ENCODE measurements at regions not wholly inside any gene's neighbourhood (a gene's known extent, or its start where the extent isn't known, plus 50 kb on each side); places are given as distances from the start of the nearest gene placed in this dataset.

DNA sequence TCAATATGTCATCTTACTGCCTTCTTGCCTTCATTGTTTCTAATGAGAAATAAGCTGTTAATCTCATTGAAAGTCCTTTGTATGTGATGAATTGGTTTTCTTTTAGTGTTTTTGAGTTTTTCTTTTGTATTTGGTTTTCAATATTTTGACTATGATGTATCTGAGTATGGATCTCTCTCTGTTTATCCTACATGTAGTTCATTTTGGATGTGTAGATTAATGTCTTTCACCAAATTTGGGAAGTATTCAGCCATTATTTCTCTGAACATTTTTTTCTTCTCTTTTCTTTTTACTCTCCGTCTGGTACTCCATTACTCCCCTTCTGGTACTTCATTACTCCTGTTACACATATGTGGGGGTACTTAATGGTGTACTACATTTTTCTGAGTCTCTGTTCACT lies 103.3 kb upstream of the ADRA1D start (continued):
- TF ChIP-seq, protein P1, sequence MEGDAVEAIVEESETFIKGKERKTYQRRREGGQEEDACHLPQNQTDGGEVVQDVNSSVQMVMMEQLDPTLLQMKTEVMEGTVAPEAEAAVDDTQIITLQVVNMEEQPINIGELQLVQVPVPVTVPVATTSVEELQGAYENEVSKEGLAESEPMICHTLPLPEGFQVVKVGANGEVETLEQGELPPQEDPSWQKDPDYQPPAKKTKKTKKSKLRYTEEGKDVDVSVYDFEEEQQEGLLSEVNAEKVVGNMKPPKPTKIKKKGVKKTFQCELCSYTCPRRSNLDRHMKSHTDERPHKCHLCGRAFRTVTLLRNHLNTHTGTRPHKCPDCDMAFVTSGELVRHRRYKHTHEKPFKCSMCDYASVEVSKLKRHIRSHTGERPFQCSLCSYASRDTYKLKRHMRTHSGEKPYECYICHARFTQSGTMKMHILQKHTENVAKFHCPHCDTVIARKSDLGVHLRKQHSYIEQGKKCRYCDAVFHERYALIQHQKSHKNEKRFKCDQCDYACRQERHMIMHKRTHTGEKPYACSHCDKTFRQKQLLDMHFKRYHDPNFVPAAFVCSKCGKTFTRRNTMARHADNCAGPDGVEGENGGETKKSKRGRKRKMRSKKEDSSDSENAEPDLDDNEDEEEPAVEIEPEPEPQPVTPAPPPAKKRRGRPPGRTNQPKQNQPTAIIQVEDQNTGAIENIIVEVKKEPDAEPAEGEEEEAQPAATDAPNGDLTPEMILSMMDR (IDR thresholded peaks at IDR 0.05) = no peak
- TF ChIP-seq FOXM1 (IDR thresholded peaks at IDR 0.05; ENCODE audit: low read depth) = no peak
- TF ChIP-seq, protein P2, sequence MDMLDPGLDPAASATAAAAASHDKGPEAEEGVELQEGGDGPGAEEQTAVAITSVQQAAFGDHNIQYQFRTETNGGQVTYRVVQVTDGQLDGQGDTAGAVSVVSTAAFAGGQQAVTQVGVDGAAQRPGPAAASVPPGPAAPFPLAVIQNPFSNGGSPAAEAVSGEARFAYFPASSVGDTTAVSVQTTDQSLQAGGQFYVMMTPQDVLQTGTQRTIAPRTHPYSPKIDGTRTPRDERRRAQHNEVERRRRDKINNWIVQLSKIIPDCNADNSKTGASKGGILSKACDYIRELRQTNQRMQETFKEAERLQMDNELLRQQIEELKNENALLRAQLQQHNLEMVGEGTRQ (IDR thresholded peaks at IDR 0.05; ENCODE audit: borderline replicate concordance, low read depth, low read length) = no peak
- TF ChIP-seq TAF1 (IDR thresholded peaks at IDR 0.05; ENCODE audit: borderline replicate concordance, low read depth, low read length) = no peak

DNA sequence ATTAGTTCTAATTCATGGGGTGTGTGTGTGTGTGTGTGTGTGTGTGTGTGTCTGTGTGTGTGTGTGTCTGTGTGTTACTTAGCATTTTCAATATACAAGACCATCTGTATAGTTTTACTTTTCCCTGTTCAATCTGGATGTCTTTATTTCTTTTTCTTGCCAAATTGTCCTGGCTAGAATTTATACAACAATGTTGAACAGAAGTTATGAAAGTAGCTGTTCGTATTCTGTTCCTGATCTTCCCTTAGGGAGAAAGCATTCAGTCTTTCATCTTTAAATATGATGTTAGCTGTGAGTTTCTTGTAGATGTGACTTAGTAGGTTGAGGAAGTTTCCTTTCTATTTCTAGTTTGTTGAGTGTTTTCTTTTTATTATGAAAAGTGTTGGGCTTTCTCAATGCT lies 101.0 kb upstream of the ADRA1D start:
- H4K20me1 ChIP-seq (ENCODE audit: insufficient read depth) = no peaks in the 10 kb centered on the region
- H3K9me2 ChIP-seq = no peaks in the 10 kb centered on the region
- no peaks in the 10 kb centered on the region for H3K79me2 ChIP-seq (ENCODE audit: insufficient read depth)
- H2AFZ ChIP-seq (ENCODE audit: low read depth) = no peak overlapping the region
- no peak overlapping the region for H3K4me2 ChIP-seq
- no peaks in the 10 kb centered on the region for H3K4me1 ChIP-seq (ENCODE audit: control insufficient read depth in 1 of 2, insufficient read depth in 2 of 2, low read depth in 1 of 2, low read length in 1 of 2)
- ChIA-PET POLR2A (no interaction called here), CTCF (no interaction called here)
- no peak overlapping the region for H3K4me3 ChIP-seq (ENCODE audit: low read depth in 2 of 2, low read length in 1 of 2)
- 10% methylated on average over 1 of the region's 1 CpG for WGBS (ENCODE audit: low lambda C conversion rate)
- H3K36me3 ChIP-seq (replicated peaks in 1 of 2; ENCODE audit: control insufficient read depth in 1 of 2, insufficient read depth in 2 of 2, low read length in 1 of 2) = no peaks in the 10 kb centered on the region
- no peak for DNase-seq
- no peak overlapping the region for H3K27ac ChIP-seq (ENCODE audit: low read depth in 2 of 2, low read length in 1 of 2)
- no peak for TF ChIP-seq POLR2AphosphoS5 (IDR thresholded peaks at IDR 0.05; ENCODE audit: low read depth, low read length)
- TF ChIP-seq, protein P3, sequence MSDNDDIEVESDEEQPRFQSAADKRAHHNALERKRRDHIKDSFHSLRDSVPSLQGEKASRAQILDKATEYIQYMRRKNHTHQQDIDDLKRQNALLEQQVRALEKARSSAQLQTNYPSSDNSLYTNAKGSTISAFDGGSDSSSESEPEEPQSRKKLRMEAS (IDR thresholded peaks at IDR 0.05; ENCODE audit: low read depth) = no peak
- TF ChIP-seq, protein P4, sequence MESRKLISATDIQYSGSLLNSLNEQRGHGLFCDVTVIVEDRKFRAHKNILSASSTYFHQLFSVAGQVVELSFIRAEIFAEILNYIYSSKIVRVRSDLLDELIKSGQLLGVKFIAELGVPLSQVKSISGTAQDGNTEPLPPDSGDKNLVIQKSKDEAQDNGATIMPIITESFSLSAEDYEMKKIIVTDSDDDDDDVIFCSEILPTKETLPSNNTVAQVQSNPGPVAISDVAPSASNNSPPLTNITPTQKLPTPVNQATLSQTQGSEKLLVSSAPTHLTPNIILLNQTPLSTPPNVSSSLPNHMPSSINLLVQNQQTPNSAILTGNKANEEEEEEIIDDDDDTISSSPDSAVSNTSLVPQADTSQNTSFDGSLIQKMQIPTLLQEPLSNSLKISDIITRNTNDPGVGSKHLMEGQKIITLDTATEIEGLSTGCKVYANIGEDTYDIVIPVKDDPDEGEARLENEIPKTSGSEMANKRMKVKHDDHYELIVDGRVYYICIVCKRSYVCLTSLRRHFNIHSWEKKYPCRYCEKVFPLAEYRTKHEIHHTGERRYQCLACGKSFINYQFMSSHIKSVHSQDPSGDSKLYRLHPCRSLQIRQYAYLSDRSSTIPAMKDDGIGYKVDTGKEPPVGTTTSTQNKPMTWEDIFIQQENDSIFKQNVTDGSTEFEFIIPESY (IDR thresholded peaks at IDR 0.05; ENCODE audit: borderline replicate concordance, low read depth) = no peak
- TF ChIP-seq TAF1 (IDR thresholded peaks at IDR 0.05; ENCODE audit: borderline replicate concordance, low read depth, low read length) = no peak
- TF ChIP-seq TCF12 (IDR thresholded peaks at IDR 0.05) = no peak
- TF ChIP-seq, protein P5, sequence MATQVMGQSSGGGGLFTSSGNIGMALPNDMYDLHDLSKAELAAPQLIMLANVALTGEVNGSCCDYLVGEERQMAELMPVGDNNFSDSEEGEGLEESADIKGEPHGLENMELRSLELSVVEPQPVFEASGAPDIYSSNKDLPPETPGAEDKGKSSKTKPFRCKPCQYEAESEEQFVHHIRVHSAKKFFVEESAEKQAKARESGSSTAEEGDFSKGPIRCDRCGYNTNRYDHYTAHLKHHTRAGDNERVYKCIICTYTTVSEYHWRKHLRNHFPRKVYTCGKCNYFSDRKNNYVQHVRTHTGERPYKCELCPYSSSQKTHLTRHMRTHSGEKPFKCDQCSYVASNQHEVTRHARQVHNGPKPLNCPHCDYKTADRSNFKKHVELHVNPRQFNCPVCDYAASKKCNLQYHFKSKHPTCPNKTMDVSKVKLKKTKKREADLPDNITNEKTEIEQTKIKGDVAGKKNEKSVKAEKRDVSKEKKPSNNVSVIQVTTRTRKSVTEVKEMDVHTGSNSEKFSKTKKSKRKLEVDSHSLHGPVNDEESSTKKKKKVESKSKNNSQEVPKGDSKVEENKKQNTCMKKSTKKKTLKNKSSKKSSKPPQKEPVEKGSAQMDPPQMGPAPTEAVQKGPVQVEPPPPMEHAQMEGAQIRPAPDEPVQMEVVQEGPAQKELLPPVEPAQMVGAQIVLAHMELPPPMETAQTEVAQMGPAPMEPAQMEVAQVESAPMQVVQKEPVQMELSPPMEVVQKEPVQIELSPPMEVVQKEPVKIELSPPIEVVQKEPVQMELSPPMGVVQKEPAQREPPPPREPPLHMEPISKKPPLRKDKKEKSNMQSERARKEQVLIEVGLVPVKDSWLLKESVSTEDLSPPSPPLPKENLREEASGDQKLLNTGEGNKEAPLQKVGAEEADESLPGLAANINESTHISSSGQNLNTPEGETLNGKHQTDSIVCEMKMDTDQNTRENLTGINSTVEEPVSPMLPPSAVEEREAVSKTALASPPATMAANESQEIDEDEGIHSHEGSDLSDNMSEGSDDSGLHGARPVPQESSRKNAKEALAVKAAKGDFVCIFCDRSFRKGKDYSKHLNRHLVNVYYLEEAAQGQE (IDR thresholded peaks at IDR 0.05; ENCODE audit: low read depth, low read length) = no peak
- TF ChIP-seq SMC3 (IDR thresholded peaks at IDR 0.05; ENCODE audit: low read depth, low read length) = no peak
- TF ChIP-seq, protein P1 (IDR thresholded peaks at IDR 0.05) = no peak
- TF ChIP-seq RCOR1 (IDR thresholded peaks at IDR 0.05; ENCODE audit: low read length) = no peak
- no peak for TF ChIP-seq RFX5 (IDR thresholded peaks at IDR 0.05; ENCODE audit: low read length)
- no peak for TF ChIP-seq NFIC (IDR thresholded peaks at IDR 0.05; ENCODE audit: borderline replicate concordance)
- TF ChIP-seq ELF1 (IDR thresholded peaks at IDR 0.05) = no peak
- no peak for TF ChIP-seq CHD2 (IDR thresholded peaks at IDR 0.05; ENCODE audit: low read length, partially characterized antibody)
- TF ChIP-seq MEF2A (IDR thresholded peaks at IDR 0.05; ENCODE audit: borderline replicate concordance, low read depth) = no peak
- 0 out of 2 replicates have a peak, but pooled peaks cover 5% of the 10 kb centered on the region for H3K9me3 ChIP-seq
- H3K9ac ChIP-seq = no peak overlapping the region
- no peaks in the 10 kb centered on the region for H3K27me3 ChIP-seq (ENCODE audit: insufficient read depth)
- peaks cover 4% of the 10 kb centered on the region for H3F3A ChIP-seq (replicated peaks; ENCODE audit: insufficient read depth)

All from SK-N-SH (cell line).